Astrocyte of the spinal cord (primary cell): ENCODE measurements at regions not wholly inside any gene's neighbourhood (a gene's known extent, or its start where the extent isn't known, plus 50 kb on each side); places are given as distances from the start of the nearest gene placed in this dataset.
A peak's percentile ranks its signal among the peaks of the same experiment; 100 is the strongest.

Experiments
- DNase-seq: peaks from one replicate; pipeline ENCODE4 v3.0.0; 2011; ENCODE audit warnings: low read depth, low spot score
- H3K4me3 ChIP-seq: 2 replicates; pipeline ENCODE4 v1.5.1; 2011; ENCODE audit warnings: low read depth, mild to moderate bottlenecking, low read length, moderate library complexity
- CTCF ChIP-seq: IDR thresholded peaks from 2 replicates; pipeline ENCODE4 v1.5.1; 2012; ENCODE audit warnings: low read depth, mild to moderate bottlenecking, low read length, inconsistent platforms
- in situ Hi-C: cut with HindIII; loops from 2 replicates; pipeline ENCODE4 v1.10.0; 2017; ENCODE audit warnings: low sequenced_read_pairs

GRCh38 chr2:120910164-120910563 lies 174.5 kb downstream of the GLI2 start:
- TF ChIP-seq CTCF: no peak
- in situ Hi-C loops: no loop called here
- DNase-seq: no peak
- no peak overlapping the region for H3K4me3 ChIP-seq

- H3K4me3 ChIP-seq: no peak overlapping the region
- in situ Hi-C loops: no loop called here
- DNase-seq: no peak
- no peak for TF ChIP-seq CTCF
Measured at GRCh38 chr2:120910956-120911951, 175.6 kb downstream of the GLI2 start.

- no peak for DNase-seq
- in situ Hi-C loops: no loop called here
- TF ChIP-seq CTCF: no peak
Measured at GRCh38 chr2:120912101-120912985, 176.7 kb downstream of the GLI2 start.

GRCh38 chr2:120913972-120914838 lies 178.5 kb downstream of the GLI2 start:
- no peak for DNase-seq
- H3K4me3 ChIP-seq: no peak overlapping the region
- in situ Hi-C loops: no loop called here
- no peak for TF ChIP-seq CTCF

More at GRCh38 chr2:120912101-120912985, 176.7 kb downstream of the GLI2 start:
- H3K4me3 ChIP-seq: no peak overlapping the region

GRCh38 chr2:120914839-120915521 lies 179.3 kb downstream of the GLI2 start:
- in situ Hi-C loops: no loop called here
- no peak for TF ChIP-seq CTCF
- H3K4me3 ChIP-seq: no peak overlapping the region
- peak; percentile 86 for DNase-seq
